ENCODE measurements at regions not wholly inside any gene's neighbourhood (a gene's known extent, or its start where the extent isn't known, plus 50 kb on each side); places are given as distances from the start of the nearest gene placed in this dataset.

DNA sequence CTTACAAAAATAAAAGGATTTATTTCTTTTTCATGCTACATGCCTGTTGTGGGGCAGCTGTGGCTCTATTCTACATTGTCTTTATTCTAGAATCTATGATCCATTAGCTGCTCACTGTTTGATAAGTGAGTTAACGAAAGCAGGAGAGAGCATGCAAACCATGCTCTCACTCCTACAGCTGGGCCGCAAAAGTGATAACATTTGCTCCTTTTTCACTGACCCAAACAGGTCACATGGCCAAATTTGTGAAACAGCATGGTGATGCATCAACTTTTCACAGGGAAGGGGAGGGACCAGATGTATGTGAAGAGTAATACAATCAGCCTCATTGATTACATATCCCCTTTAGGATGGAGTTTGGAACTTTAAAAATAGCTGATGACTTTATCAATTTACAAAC lies 456.9 kb upstream of the SYT1 start:
- no peak for DNase-seq

GRCh38 chr12:78414071-78414470 lies 450.5 kb upstream of the SYT1 start:
- no peak for DNase-seq

DNA sequence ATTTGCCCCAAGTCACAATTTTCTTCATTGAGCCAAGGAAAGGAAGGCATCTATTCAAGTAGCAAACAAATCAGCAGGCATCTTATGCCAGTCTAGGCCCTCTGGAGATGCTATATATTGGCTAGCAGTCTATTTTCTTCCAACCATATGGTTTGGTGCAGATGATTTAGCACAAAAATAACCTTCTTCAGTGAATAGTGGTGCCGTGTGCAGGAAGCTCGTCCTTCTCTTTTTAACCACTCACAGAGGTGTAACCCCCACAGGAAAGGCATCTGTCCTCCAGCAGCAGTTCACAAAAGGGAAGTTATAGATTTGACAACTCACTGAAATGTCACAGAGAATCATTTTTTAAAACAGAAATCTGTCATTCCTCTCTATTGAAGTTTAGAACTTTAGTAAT lies 445.7 kb upstream of the SYT1 start:
- no peak for DNase-seq

GRCh38 chr12:78419513-78419912 lies 445.1 kb upstream of the SYT1 start:
- no peak for DNase-seq

DNA sequence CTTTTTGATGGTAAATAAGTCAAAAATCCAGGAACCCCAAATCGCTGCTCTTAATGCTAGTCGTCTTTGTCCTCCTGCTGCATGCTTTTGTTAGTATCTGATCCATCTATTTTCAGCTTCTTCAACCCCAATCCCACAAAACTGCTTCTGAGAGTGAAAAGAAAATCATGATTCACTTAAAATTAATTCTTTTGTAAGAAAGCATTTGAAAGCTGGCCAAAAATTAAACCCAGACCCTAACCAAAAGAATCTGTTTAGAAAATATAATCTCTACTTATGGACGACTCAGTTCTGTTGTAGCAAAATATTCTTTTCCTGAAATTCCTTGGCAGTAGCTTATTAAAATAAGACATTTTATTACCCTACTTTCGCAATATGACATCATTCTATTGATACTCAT lies 443.6 kb upstream of the SYT1 start:
- DNase-seq = no peak

- no peak for DNase-seq
Measured at GRCh38 chr12:78430551-78430950, 434.0 kb upstream of the SYT1 start.

DNA sequence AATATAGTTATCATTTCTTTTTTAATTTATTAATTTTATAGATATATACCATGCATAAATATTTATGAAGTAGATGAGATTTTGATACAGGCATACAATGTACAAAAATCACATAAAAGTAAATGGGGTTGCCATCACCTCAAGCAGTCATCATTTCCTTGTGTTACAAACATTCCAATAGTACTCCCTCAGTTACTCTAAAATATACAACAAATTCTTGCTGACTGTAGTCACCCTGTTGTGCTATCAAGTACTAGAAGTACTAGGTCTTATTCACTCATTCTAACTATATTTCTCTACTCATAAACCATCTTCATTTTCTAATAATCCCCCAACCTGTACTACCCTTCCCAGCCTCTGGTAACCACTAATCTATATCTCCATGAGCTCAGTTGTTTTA lies 432.6 kb upstream of the SYT1 start:
- DNase-seq = no peak

DNA sequence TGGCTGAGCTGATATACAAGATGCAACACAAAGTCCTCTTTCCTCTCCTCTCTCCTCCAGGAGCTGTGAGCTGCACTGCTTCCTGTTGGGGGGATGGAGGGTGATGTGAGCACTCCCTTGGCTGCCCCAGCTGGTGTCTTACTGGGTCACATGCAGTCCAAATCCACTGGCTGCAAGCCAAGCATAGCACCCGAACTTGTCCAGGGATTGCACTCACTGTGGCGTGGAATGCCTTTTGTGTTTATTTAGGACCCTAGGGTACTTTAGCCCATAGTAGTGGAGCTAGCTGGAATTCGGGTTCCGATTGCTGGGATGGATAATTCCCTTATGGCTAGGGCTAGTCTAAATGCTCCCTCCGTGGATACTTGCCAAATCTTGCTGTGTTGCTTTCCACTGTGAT lies 424.9 kb upstream of the SYT1 start:
- DNase-seq = no peak

DNA sequence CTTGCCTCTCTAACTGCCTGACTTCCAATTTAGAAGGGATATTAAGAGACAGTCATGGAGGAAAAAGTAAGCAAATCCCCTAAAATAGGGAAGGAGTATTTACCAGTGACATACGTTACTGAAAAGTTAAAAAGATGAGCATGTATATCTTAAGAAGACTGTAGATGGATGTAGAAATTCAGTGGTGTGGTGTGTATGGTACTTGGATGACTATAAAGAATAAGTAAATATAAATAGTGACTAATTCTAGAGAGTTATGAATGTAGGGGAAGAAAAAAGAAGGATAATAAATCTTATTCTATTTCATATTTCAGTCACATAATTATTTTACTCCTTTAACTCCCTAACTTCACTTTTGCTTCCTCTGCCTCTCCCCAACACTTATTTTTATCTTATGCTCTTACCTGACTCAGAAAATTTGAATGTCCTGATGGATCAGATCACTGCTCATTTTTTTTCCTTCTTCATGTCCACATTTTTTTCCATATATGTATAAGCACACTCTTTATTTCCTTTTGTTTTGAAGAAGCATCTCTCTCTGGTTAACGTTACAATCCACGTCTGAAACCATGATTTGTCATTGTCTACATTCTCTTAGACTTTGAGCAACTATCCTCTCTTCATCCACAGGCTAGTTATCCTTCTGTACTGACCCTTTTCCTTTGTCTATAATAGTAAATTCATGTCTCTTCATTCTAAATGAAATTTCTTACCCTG lies 422.7 kb upstream of the SYT1 start:
- DNase-seq = no peak

- DNase-seq = no peak
Measured at GRCh38 chr12:78442454-78442801, 422.1 kb upstream of the SYT1 start.

GRCh38 chr12:78446555-78446954 lies 418.0 kb upstream of the SYT1 start:
- DNase-seq = no peak

DNA sequence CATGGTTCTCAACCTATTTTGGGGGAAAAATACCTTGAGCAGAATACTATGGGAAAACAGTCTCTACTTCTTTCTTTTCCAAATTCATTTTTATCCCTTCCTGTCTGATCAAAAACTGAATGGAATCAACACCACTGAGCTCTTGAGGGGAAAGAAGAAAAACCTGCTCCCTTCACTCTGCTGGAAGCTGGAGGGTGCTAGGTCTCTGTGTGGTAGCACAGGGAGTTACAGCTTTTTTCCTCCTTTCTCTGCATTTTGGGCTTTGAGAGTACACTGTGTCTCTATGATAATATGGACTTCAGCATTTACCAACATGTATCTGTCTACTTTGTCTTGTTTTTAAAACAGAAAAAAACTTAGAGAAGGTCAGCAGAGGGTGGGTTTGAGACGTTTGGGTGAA lies 417.2 kb upstream of the SYT1 start:
- no peak for DNase-seq

- no peak for DNase-seq
Measured at GRCh38 chr12:78448692-78449091, 415.9 kb upstream of the SYT1 start.

DNA sequence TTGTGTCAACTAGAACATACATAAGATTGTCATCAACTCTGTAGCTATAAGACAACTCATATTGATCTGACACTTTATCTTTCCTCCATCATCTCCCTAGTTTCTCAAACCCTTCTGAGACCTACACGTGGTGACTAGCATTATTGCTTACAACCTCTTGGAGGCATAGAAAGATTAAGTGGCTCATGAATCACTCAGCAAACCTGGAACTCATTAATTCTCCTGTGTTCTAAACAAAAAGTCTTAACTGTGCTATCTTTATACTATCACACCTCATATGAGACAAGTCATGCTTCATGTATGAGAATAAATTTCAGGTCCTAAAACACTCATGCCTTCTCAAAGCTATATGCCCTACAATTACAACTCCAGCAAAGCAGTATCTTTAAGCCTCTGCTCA lies 408.6 kb upstream of the SYT1 start:
- no peak for DNase-seq

GRCh38 chr12:78457938-78458337 lies 406.6 kb upstream of the SYT1 start:
- no peak for DNase-seq

GRCh38 chr12:78470354-78471195 lies 394.0 kb upstream of the SYT1 start:
- peak; percentile 74 for DNase-seq

GRCh38 chr12:78473136-78473535 lies 391.4 kb upstream of the SYT1 start:
- no peak for DNase-seq

DNA sequence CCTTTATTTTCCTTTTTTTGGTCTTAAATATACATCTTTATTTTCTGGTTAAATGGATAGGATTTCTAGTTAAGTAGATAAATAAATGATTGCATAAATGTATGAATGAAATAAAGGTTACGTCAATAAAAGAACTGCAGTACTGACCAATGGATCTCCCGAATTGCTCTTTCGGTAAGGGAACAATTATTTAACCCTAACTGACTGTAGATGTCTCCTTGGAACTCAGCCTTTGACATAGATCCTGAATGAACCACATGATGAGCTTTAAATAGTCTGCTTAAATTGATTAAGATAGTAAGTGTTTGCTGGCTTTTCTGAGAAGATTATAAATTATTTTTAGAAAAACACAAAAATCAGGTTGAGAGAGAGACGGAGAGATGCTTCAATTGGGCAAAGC lies 391.0 kb upstream of the SYT1 start:
- DNase-seq = no peak

GRCh38 chr12:78483767-78484315 lies 380.7 kb upstream of the SYT1 start:
- DNase-seq = no peak

DNA sequence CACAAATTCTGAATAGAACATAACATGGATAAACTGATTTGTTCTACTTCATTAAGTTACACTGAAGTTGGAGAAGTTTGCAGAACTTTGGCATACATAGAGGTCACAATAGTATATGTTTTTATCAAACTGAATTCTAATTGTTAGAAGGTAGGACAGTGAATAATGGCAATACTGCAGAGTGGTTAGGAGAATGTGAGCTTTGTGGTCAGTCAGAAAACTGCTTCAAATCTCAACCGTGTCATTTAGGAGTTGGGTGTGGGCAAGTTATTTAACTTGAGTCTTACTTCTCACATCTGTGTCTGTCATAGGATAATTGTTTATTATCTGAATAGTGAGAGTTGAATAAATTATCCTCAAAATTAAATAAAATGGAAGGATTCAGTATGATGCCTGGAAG lies 374.6 kb upstream of the SYT1 start:
- DNase-seq = no peak

GRCh38 chr12:78490861-78491260 lies 373.7 kb upstream of the SYT1 start:
- DNase-seq = no peak

GRCh38 chr12:78494911-78495310 lies 369.7 kb upstream of the SYT1 start:
- DNase-seq = no peak

DNA sequence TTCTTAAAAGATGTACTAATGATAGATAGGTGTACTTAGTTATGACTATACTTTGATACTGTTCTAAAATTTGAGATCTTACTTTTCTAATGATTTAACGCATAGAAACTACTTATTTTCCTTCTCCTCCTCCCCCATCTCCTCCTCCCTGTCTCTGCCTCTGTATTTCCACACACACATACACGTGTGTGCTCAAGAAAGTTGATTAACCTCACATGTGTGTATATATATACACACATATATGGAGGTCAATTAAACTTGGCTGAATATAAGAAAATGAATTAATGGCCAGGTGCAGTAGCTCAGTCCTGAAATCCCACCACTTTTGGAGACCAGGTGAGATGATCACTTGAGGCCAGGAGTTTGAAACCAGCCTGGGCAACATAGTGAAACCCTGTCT lies 362.7 kb upstream of the SYT1 start:
- DNase-seq = no peak

- DNase-seq = no peak
Measured at GRCh38 chr12:78519422-78519821, 345.2 kb upstream of the SYT1 start.
